ENCODE measurements at regions not wholly inside any gene's neighbourhood (a gene's known extent, or its start where the extent isn't known, plus 50 kb on each side); places are given as distances from the start of the nearest gene placed in this dataset.

GRCh38 chr4:28251831-28252230, 1391.2 kb downstream of the STIM2 start:
- TF ChIP-seq CTCF (IDR thresholded peaks at IDR 0.05): no peak
- no peak for TF ChIP-seq REST (IDR thresholded peaks at IDR 0.05; ENCODE audit: low read depth, low read length)
- TF ChIP-seq FOXM1 (IDR thresholded peaks at IDR 0.05; ENCODE audit: low read depth): no peak

Measured in SK-N-SH (cell line).